IPS-20b (cell line): ENCODE measurements at regions not wholly inside any gene's neighbourhood (a gene's known extent, or its start where the extent isn't known, plus 50 kb on each side); places are given as distances from the start of the nearest gene placed in this dataset.
"Not testable (repeated sequence)": the region's sequence is repeated elsewhere in the genome, so short reads cannot be mapped to it uniquely, and the experiment has no call there.

ENCODE experiments used
- H3K27ac ChIP-seq: one replicate; pipeline ENCODE4 v1.5.1; 2013; ENCODE audit warnings: low read length
- H3K27me3 ChIP-seq: 2 replicates; pipeline ENCODE4 v1.6.1; 2013; ENCODE audit warnings: mild to moderate bottlenecking, low read length, inconsistent platforms; ENCODE audit not compliant: insufficient read depth
- H3K36me3 ChIP-seq: 2 replicates; pipeline ENCODE4 v1.6.1; 2013; ENCODE audit warnings: low read depth, mild to moderate bottlenecking, inconsistent platforms, low read length, moderate library complexity; ENCODE audit not compliant: insufficient read depth
- H3K4me1 ChIP-seq: 2 replicates; pipeline ENCODE4 v1.6.1; 2013; ENCODE audit warnings: mild to moderate bottlenecking, control low read depth, inconsistent platforms, low read length, moderate library complexity; ENCODE audit not compliant: insufficient read depth
- H3K4me3 ChIP-seq: 2 replicates; pipeline ENCODE4 v1.5.1; 2013; ENCODE audit warnings: mild to moderate bottlenecking, low read length, inconsistent platforms
- H3K9ac ChIP-seq: 2 replicates; pipeline ENCODE4 v1.6.1; 2013; ENCODE audit warnings: low read depth, mild to moderate bottlenecking, inconsistent platforms, low read length, moderate library complexity
- H3K9me3 ChIP-seq: 2 replicates; pipeline ENCODE4 v1.6.1; 2013; ENCODE audit warnings: mild to moderate bottlenecking, low read depth, low read length, inconsistent platforms; ENCODE audit not compliant: insufficient read depth

DNA sequence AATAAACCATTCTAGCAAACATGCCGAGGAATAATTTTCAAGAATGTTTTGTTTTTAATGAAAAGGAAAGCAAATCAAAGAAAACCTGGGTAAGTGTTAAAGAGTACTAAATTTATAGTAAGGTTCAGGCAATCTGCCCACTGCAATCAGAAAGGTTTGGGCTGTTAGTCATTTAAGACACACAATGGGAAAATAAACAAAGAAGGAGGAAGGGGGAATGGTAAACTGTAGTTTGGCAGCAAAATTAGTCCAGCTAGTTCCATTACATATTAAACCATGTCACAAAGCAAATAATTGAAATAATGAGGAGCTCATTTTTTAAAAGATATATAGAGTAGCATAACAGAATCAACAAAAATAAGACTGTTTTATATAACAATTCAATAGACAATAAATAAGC is 87.5 kb upstream of the COPS8 start:
- Histone ChIP-seq H3K4me1 (peaks cover 11% of the 10 kb centered on the region; the same call in 1 of the 2 replicates), H3K9me3 (no peaks in the 10 kb centered on the region), H3K4me3 (no peak overlapping the region), H3K27ac (no peak overlapping the region), H3K9ac (no peak overlapping the region), H3K27me3 (no peaks in the 10 kb centered on the region), H3K36me3 (no peaks in the 10 kb centered on the region)

DNA sequence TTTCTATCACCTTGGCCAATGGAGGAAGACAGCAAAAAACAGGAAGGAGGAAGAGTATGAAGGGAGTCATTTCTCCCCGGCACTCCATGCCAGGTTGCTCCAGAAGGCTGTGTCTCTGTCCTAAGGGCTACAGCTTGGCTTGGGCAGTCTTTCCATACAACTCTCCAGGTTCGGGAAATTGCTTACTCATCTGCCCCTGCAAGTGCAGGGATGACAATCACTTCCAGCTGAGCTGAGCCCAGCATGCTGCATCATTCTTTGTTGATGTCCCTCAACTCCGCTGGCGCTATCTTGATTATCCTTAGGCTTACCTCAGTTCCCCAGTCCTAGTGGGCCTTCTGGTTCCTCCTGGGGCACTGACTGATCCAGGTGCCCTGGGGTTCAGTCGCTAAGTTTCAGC is 86.9 kb upstream of the COPS8 start:
- no peak overlapping the region for H3K4me3 ChIP-seq
- H3K27me3 ChIP-seq: no peaks in the 10 kb centered on the region
- H3K9me3 ChIP-seq: no peaks in the 10 kb centered on the region
- H3K36me3 ChIP-seq: no peaks in the 10 kb centered on the region
- no peak overlapping the region for H3K9ac ChIP-seq
- H3K27ac ChIP-seq: no peak overlapping the region
- H3K4me1 ChIP-seq: peaks cover 11% of the 10 kb centered on the region; the same call in 1 of the 2 replicates

DNA sequence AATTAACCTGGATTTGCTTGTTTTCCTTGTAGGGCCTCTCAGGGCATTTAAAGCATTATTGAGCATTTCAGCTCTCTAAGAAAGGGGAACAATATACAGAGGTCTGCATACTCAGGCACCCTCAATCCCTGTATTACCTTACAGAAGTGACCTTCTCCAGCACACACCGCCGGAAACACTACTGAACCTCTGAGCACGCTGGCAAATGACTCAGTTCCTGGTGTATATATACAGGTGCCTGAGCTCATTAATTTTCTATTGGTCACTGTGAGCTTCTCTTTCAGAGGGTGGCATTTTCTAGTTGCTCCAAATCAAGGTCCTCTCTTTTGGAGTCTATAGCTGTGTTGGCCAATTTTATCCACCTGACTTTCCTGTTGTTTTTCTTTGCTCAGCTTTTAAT is 85.2 kb upstream of the COPS8 start:
- Histone ChIP-seq H3K9me3 (no peaks in the 10 kb centered on the region), H3K4me1 (peaks cover 7% of the 10 kb centered on the region; the same call in 1 of the 2 replicates), H3K4me3 (no peak overlapping the region), H3K36me3 (no peaks in the 10 kb centered on the region), H3K27ac (no peak overlapping the region), H3K9ac (no peak overlapping the region), H3K27me3 (no peaks in the 10 kb centered on the region)

DNA sequence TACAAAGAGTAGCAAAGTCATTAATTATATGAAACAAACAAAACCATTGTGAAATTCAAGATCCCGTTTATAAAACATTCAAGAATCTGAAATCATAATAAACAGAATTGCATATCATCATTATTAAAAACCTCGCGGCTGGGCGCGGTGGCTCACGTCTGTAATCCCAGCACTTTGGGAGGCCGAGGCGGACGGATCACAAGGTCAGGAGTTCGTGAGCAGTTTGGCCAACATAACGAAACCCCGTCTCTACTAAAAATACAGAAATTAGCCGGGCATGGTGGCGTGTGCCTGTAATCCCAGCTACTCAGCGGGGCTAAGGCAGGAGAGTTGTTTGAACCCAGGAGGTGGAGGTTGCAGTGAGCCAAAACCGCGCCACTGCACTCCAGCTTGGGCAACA is 80.3 kb upstream of the COPS8 start:
- H3K4me1 ChIP-seq, H3K27me3 ChIP-seq, H3K9ac ChIP-seq, H3K27ac ChIP-seq, H3K4me3 ChIP-seq, H3K36me3 ChIP-seq, H3K9me3 ChIP-seq: not testable (repeated sequence)

DNA sequence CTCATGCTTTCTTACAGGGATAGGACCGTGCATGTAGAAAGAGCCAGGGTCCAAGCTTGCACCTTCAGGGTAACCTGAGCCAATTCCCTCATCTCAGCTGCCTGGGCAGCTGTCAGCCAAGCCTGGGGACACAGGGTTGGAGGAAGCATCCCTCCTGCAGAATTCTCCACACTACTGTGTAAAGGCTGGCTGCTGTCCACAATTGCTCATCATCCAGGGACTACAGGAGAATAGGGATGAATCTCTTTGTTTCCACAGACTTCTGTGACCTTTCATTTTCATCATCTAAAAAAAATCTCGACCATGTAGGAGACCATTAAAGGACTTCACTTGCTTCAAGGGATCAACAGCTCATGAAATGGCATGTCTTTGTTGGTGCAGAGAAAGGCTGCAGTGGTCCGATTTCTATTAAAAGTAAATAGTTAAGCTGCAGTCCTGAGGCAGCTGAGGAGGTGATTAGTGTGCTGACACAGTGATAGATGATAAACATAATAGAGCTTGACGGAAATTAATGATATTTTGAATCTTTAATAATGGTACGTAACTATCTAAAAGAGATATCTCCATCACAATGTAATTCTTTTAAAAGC is 74.4 kb upstream of the COPS8 start:
- H3K9ac ChIP-seq: no peak overlapping the region
- H3K27ac ChIP-seq: no peak overlapping the region
- no peak overlapping the region for H3K4me3 ChIP-seq
- no peaks in the 10 kb centered on the region for H3K9me3 ChIP-seq
- H3K36me3 ChIP-seq: no peaks in the 10 kb centered on the region
- no peaks in the 10 kb centered on the region for H3K4me1 ChIP-seq
- no peaks in the 10 kb centered on the region for H3K27me3 ChIP-seq

DNA sequence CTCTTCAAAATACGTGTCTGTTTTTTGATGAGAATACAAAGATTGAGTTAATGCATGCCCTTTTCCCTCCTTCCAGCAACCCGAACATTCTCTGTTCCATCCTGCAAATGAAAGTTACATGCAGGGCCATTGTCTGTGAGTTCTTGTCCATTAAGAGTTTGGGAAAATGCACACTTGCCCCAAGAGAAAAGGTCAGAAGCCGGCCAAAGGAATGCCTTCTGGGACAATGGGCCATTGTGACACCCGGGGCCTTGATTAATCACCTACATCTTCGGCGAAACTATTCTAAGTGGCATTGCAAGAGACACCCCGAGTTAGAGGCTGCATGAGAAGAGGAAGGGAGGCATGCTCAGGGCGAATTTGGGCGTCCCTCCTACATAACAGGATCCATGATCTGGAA is 73.7 kb upstream of the COPS8 start:
- Histone ChIP-seq H3K27me3 (no peaks in the 10 kb centered on the region), H3K9ac (no peak overlapping the region), H3K36me3 (no peaks in the 10 kb centered on the region), H3K4me3 (no peak overlapping the region), H3K4me1 (no peaks in the 10 kb centered on the region), H3K27ac (no peak overlapping the region), H3K9me3 (no peaks in the 10 kb centered on the region)

DNA sequence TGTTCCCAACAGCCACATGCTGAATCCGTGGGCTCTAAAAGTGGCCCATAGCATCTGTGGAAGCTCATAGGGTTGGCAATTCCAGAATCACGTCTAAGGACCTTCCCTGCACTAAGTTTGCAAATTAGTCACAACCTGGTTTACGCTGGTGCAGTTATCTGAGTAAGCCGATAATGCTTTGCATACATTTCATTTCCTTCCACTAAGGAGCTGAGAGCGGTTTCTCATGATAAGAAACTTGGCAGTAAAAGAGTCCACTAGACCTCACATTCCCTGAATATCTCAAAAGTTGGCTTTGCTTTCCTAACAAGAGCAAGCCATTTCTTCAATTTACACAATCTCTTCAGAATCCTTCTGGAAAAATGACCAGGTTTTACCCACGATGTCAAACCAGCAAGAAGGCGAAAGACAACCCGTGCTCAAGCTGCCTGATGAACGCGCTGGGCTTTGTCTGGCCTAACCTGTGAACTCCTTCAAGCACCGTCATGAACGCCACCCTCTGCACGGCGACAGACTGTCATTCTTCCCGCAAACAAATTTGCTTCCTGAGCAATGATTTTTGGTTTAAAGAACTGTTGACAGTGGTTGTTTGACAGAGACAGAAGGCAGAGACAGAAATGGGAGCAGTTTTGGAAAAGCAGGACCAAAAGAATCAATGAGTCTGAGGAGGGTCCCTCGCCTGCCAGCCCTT is 73.0 kb upstream of the COPS8 start:
- H3K36me3 ChIP-seq: no peaks in the 10 kb centered on the region
- H3K4me3 ChIP-seq: no peak overlapping the region
- H3K9me3 ChIP-seq: no peaks in the 10 kb centered on the region
- no peak overlapping the region for H3K9ac ChIP-seq
- H3K4me1 ChIP-seq: no peaks in the 10 kb centered on the region
- no peaks in the 10 kb centered on the region for H3K27me3 ChIP-seq
- H3K27ac ChIP-seq: no peak overlapping the region

DNA sequence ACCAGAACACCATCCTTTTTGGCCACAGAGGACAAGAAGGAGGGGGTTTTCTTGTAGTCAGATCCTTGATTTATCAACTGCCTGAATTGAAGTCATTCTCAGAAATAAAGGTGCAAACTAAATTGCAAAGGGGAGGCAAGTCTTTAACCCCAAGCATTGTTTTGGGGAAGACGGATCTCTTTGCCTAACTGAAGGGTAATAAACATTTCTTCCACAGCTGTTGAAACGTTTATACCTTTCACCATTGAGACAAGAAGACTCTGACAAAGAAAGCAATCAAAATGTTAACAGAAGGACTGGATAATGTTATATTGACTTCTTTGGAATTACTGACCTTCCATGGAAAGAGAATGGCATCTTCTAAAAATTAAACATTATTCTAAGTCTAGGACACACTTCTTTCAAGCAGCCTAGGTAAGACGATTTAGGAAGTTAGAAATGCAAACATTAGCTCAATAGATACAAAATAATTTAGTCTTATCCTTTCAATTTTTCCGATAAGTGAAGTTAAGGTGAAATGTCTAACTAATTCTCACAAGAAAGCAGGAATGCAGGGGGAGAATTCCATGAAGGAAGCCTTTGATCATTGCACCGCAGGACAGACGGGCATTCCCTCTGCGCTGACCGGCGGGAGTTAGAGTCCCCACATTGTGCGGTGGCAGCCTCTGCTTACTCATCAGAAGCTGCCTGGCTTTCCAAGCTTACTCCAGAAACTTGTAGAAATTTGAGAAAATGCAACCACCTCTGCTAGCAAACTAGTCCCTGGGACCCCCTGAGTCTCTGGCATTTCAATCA is 69.4 kb upstream of the COPS8 start:
- Histone ChIP-seq H3K4me1 (no peaks in the 10 kb centered on the region), H3K9me3 (no peaks in the 10 kb centered on the region), H3K9ac (no peak overlapping the region), H3K27me3 (no peaks in the 10 kb centered on the region), H3K27ac (no peak overlapping the region), H3K36me3 (no peaks in the 10 kb centered on the region), H3K4me3 (no peak overlapping the region)

DNA sequence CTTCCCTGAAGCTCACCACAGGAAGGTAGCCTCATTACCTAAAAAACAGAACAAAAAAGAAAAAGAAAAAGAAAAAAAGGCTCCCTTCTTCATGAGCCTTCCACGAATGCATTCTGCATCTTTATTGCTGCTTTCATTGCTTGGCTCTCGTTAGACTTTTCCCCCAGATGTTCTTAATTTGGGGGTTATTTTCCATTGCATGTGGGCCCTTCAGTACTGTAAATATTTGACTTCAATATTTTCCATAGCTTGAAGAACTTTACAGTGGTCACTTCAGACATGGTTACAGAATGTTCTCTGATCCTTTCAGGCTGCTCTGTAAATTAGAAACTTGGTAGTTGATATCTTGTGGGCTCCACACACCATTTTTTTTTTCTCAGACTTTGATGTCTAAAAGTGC is 65.6 kb upstream of the COPS8 start:
- H3K4me1 ChIP-seq: no peaks in the 10 kb centered on the region
- H3K27me3 ChIP-seq: no peaks in the 10 kb centered on the region
- H3K36me3 ChIP-seq: no peaks in the 10 kb centered on the region
- no peaks in the 10 kb centered on the region for H3K9me3 ChIP-seq
- H3K27ac ChIP-seq: no peak overlapping the region
- no peak overlapping the region for H3K9ac ChIP-seq
- H3K4me3 ChIP-seq: no peak overlapping the region

DNA sequence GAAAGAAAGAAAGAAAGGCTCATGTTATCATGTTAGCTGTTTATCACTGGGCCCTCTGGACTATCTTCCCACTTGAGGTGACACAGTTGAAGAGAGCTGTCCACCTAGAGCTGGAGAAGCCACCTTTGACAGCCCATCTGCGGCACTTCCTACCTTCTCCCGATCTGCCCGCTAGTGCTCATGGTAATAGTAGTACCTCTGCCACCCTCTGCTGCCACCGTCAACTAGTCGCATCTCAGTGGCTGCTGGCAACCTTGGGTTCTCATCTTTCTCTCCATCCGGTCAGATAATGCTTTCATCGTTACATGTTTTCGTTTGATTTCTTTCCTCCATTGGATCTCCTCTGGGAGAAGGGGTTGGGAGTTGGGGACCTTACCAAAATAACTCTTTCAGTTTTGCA is 63.2 kb upstream of the COPS8 start:
- no peaks in the 10 kb centered on the region for H3K27me3 ChIP-seq
- H3K4me3 ChIP-seq: no peak overlapping the region
- no peak overlapping the region for H3K27ac ChIP-seq
- H3K9me3 ChIP-seq: no peaks in the 10 kb centered on the region
- no peaks in the 10 kb centered on the region for H3K4me1 ChIP-seq
- no peak overlapping the region for H3K9ac ChIP-seq
- H3K36me3 ChIP-seq: no peaks in the 10 kb centered on the region

DNA sequence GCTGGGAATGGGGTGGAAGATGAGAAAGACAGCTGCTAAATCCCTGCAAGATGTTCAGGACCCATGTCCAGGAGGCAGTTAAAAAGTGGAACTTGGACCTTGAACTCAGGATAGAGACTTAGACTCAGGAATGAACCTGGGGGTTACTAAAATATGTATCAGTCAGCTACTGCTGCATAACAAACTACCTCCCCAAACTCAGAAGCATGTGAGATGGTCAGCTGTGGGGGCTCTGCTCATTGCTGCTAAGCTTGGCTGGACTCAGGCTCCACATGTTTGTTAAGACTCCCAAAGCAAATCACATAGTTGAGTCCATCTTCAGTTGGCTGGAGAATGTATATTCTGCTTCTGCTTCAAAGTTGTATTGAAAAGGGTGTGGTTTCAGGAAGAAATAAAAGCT is 61.4 kb upstream of the COPS8 start:
- Histone ChIP-seq H3K9ac (no peak overlapping the region), H3K36me3 (no peaks in the 10 kb centered on the region), H3K4me1 (no peaks in the 10 kb centered on the region), H3K27me3 (no peaks in the 10 kb centered on the region), H3K27ac (no peak overlapping the region), H3K9me3 (no peaks in the 10 kb centered on the region), H3K4me3 (no peak overlapping the region)
